GM18907 (cell line): ENCODE measurements at regions not wholly inside any gene's neighbourhood (a gene's known extent, or its start where the extent isn't known, plus 50 kb on each side); places are given as distances from the start of the nearest gene placed in this dataset.

Source experiments
- ATAC-seq: cut with Tn5 transposase; IDR thresholded peaks from one replicate; pipeline ENCODE4 v1.9.1; 2021; ENCODE audit warnings: mild to moderate bottlenecking, moderate library complexity; ENCODE audit not compliant: unreplicated experiment

DNA sequence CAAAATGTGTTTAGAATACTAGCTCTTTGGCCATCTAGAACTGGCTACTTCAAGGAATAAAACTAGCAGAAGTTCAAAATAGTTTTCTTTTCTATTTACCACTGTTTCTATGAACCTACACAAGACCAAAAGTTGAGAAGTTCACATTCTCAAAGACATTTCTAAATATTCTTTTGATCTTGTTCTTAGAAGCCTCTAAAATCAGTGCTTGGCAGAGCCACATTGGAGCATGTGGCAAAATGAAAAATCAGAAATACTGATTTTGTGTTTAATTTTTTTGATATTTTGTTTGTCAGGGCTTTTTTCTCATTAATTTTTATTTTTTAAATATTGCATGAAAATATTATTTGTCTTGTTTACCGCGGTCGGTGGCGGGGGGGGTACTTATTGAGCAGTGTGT is 853.8 kb upstream of the INTU start:
- ATAC-seq = no peak

DNA sequence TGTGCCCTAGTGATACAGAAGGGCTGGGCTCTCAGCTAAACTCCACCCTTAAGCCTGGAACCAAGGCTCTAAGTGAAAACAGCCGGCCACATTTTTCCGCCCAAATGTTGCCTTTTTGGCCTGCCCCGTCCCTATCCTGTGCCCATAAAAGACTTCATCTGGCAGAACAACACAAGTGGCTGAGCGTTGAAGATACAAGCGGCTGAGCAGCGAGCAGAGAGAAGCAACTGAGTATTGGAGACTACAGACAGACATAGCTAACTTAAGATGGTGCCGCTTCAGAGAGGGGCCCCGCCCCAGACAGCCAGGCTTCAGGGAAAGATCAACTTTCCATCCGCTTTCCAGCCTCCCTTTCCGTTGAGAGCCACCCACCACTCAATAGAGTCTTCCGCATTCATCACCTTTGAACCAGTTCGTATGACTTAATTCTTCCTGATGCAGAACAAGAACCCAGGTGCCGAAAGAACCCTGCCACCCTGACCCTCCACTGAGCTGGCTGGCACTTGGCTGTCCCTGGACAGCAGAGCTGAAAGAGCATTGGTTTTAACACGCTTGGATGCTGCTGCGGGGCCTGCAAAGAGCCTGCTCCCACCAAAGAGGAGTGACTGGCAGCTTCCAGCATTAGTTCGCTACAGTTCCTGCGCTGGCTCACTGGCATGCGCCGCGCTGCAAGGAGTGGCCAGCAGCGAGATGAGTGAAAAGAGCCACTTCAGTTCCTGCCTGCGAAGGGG is 853.2 kb upstream of the INTU start:
- ATAC-seq = no peak

DNA sequence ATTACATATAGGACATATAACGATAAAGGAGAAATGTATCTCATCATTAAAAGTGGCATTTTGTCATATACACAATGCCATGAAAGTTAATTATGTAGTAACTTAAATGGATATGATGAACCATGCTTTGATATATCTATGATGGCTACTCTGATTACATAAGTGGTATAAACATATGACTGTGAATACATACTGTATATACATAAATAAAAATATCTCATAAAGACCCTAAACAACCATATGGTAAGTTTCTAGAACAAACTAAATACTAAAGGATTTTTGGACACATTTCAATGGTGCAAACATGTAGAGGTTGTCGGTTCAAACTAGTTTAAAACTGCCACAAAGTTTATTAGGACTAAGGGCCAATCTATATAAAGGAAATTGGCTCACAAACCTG is 849.6 kb upstream of the INTU start:
- no peak for ATAC-seq

DNA sequence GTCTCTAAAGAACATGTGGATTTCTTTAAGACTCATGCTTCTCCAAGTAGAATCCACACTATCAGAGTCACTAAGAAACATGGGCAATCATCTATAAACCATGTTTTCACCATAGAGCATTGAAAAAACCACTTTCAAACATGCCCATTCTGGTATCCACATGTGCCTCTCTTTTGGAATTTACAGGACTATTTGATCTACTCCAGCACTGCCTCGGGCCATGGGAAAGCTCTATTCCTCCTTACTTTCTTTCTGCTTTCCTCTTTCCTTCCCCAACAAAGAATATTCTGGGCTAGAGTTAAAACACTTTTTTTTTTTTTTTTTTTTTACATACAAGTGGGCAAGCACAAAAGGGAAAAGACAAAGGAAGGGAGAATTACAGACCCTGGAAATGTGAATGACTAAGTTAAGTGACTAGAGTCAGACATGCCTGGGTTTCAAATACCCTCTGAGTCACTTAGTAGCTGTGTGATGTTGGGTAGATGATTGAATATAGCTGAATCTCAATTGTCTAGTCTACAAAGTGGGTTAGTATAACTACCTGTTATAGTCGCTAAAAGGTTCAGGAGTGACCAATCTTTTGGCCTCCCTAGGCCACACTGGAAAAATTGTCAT is 847.7 kb upstream of the INTU start:
- ATAC-seq = no peak

DNA sequence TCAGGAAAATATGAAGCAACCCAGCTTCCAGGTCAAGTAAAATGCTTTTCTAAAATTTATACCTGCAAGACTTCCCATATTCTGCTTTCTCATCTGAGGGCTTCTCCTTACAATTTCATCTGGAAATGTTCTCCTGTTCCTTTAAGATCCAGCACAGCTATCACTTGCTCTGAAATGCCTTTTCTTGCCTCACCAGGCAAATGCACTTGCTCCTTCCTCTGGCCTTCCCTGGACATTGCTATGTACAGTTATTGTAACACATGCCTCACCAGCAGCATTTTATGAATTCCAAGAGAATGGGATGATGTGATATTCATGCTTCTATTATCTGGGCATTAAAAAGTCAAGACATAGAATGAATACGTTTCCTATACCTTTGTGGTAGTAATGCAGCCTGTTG is 842.1 kb upstream of the INTU start:
- no peak for ATAC-seq

DNA sequence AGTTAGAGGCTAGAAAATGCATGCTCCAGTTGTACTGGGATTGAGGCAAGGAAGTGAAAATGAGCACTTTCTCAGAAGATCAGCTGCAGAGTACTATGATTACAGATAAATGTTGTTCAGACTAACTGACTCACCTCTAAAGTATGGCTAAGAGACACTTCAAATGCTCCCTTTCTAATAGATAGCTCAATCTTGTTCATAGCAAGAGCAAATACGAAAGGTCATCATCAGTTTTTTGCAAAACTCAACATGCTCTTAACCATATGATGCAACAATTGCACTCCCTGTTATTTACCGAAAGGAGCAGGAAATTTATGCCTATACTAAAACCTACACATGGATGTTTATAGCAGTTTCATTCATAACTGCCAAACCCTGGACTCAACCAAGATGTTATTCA is 838.4 kb upstream of the INTU start:
- ATAC-seq = no peak

DNA sequence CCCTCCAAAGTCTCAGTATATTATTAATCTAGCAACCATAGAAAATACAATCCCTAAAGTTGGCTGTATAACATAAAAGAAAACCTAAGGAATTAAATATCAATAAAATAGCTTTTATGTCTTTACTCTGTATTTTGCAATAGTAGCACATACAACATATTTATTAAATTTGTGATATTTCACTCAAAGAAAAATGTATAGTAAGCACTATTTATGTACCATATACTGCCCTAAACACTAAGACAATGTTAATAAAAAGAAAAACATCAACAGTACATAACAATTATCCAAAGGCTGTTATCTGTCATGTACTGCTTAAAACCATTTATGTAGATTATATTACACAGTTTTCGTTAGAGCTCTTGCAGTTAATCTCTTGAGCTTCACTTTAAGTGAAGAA is 834.5 kb upstream of the INTU start:
- no peak for ATAC-seq

DNA sequence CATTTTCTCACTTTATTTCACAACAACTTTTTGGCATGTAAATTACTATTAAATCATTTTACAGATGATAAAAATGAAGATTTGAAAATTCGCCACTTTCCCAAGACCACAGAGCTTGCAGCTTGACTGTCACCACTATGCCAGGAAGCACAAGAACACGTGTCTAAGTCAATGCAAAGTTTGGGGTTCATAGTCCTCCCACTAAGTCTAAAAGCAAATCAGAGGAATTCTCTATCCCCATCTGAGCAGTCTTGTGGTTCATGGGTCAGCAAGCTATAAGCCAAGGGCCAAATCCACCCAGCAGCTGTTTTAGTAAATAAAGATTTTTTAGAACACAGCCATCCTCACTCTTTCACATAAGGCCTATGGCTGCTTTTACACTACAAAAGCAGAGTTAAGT is 833.3 kb upstream of the INTU start:
- ATAC-seq = no peak

DNA sequence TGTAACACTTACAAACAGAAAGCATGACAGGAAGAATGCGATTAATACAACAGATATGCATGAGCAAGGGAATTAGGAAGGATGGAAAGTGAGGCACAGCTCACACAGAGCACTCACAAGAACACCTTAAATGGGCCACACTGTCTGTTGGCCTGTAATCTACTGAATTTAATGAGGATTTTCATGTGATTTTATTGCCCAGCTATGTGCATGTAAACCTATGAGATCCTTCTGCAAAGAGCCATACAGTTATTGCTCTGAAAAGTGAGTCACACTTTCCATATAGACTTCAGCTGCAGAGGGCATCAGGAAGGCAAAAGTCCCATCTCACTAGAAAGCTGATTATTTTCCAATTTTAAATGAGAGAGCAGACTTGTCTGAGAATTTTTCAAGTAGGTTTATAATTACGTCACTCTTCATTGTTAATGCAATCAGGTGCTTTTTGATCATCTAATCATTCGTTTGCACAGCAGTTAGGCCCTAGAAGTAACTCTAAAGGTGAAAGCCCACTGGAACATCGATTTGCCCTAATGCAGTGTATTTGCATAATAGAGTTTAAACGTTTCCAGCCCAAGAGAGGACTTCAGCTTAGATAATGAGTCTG is 832.7 kb upstream of the INTU start:
- no peak for ATAC-seq

DNA sequence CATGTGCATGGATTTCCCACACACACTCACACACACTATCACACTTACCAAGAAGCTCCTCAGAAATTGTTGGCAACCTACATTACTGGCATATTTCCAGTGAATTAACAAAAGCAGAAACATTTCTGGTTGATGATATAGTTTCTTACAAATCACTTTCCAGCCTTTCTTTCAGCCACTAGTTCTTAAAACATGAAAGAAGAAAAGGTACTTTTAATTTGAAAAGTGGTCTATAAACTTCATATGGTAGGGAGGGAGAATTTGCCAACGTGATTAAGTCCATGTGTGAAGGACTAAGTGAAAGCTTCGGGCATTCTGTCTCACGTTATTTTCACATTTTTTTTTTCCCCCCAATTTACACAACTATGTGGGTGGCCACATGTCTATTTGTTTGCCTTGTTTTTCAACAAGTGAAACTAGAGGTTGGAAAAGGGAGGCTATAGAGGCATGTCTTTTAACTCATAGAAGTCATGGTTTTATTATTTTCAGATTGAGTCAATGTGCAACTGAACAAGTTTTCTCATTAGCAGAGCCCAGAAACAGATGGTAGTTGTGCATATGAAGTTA is 832.1 kb upstream of the INTU start:
- no peak for ATAC-seq

DNA sequence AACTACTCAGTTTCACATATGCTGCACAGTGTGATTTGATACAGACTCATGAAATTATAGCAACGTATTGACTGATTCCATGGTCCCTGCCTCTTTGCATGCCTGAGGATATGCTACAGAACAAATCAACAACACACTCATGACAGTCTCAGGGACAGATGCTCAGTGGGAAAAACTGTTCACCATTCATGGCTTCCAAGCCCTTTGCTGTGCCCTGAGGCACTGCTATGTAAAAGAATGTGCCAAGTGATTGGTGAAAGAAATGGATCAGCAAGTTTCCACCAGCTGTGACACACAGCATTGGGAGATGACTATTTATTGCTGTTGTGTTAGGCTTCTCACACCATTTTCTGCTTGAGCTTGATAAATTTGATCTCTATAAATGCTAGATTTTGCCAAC is 825.6 kb upstream of the INTU start:
- ATAC-seq = no peak

DNA sequence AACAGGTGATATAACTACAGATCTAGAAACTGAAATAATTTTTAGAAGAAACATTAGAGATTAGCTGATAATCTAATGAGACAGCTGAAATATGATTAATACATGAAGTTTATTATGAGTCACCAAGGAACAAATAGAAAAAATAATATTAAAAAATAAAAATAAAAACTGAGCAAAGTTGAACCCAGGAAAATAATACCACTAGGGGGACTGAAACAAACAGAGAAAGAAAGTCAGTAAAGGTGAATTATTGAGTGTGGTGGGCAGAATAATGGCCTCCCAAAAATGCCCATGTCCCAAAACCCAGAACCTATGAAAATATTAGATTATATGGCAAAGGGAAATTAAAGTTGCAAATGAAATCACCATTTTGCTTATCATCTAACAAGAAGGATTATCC is 820.7 kb upstream of the INTU start:
- ATAC-seq = no peak

DNA sequence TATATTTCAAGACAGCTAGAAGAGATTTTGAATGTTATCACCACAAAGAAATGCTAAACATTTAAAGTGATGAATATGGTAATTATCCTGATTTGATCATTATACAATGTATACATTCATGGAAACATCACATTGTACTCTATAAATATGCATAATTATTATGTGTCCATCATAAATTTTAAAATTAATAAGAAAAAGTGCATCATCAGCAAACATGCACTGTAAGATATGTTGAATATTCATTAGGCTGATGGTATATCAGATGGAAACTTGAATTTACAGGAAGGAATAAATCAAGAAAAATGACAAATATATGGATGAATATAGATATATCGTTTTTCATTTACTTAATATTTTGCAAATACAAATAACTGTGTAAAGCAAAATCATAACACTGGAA is 812.1 kb upstream of the INTU start:
- ATAC-seq = no peak

DNA sequence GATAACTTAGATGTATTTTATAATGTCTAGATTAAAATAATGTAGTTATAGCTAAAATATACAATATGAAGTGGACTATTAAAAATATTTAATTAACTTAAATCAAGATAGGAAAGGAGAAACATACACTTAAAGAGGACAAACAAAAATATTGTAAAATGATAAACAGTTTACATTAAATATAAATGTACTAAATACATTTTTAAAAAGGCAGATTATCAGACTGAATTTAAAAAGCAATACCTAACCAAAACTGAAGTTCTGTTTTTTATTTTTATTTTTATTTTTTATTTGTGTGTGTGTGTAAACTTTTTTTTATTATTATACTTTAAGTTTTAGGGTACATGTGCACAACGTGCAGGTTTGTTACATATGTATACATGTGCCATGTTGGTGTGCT is 811.6 kb upstream of the INTU start:
- no peak for ATAC-seq

DNA sequence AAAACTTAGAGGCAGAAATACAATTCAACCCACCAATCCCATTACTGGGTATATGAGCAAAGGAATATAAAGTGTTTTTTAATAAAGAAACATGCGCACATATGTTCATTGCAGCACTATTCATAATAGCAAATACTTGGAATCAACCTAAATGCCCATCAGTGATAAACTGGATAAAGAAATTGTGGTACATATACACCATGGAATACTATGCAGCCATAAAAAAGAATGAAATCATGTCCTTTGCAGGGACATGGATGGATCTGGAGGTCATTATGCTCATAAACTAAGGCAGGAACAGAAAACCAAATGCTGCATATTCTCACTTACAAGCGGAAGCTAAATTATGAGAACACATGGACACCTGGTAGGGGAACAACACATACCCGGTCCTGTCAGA is 807.7 kb upstream of the INTU start:
- ATAC-seq = no peak

DNA sequence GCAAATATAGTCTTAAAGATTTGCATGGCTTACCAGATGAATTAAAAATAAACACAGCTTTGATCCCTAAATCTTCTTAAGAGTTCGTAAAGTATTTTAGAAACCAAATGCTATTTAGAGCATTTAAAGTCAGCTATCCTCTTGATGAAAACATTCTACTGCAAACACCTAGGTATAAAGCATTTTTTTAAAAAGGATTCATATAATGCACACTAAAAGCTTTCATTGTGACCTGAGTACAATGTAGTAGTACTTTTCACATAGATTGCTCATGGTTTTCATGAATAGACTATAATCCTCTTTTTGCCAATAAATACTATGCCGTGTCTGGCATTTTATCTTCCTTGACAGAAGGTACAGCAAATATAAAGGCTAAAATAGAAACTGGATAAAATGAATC is 805.1 kb upstream of the INTU start:
- ATAC-seq = no peak

DNA sequence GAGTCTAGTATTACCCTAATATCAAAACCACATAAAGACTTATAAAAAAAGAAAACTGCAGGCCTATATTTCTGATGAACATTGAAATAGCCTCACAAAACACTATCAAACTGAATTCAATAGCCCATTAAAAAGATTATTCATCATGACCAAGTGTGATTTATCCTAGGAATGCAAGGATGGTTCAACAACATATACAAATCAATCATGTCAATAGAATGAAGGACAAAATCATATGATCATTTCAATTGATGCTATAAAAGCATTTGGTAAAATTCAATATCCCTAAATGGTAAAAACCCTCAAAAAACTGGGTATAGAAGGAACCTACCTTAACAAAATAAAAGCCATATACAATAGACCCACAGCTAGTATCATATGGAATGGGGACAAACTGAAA is 797.9 kb upstream of the INTU start:
- ATAC-seq = no peak

DNA sequence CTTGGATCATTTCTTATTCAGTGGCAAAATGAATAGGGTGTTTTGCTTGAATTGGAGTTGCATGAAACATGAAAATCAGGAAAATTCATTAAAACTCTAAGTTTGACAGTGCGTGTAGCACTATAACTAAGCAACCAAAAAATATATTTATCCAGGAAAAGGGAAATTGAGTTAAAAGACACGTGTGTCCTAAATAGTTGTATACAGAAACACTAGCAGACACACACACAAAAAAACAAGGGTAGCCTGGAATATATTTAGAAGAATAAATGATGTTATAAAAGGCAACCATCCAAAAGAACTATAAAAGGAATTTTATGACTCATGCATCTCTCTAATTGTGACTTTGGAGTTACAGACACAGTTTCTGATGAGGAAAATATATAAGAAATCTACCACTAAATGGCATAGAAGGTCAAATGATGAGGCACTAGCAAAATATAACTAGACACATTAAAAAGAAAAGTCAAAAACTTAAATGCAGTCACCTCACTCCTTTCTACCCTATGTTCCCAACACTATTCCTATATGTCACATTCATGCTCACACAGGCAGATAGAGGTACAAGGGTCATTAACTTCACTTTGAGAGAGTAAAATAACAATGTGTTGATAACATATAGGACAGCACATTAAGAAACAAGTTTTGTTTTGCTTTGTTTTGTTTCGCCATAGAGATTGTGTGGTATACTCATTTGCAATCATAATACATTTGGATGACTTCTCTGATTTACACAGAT is 793.6 kb upstream of the INTU start:
- ATAC-seq = no peak

DNA sequence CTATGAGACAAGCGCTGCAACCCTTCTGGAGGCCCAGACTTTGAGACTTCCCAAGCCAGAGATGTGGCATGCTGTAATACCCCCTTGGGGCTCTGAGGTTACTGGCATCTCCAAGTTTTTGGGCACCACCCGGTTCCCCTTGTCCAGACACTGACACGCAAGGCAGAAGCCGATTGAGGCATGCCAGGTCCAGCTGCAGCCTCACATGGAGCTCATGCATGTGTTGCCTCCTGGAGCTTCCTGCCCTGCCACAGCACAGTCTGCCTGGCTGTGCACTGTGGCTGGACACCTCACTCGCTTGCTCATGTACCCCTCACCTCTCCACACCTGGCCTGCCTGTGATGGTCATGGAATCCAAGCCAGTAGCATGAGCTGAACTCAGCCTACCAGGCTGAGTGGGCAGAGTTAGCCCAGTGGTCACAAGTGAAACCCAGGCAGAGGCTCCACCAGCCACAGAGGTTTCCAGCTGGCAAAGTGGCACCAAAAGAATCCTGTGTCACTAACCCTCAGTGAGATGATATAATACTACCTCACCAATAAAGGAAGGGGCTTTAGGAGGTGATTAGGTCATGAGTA is 789.2 kb upstream of the INTU start:
- no peak for ATAC-seq

DNA sequence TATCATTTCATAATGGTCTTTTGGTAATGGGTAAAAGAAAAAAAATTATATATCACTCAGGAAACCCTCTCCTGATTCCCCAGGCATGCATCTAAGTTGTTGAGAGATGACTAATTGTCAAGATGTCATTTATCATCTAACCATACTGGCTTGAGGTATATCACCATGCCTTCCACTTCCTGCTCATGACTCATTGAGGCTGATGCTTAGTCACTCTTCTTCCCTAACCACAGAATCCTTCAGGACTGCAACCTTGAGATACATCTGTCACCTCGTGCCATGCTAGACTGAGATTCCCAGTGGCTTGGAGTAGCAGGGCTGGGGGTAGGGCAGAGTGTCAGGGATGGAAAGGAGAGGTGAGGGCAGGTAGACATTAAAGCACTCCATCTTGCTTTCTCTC is 782.5 kb upstream of the INTU start:
- peak; percentile 70 for ATAC-seq

DNA sequence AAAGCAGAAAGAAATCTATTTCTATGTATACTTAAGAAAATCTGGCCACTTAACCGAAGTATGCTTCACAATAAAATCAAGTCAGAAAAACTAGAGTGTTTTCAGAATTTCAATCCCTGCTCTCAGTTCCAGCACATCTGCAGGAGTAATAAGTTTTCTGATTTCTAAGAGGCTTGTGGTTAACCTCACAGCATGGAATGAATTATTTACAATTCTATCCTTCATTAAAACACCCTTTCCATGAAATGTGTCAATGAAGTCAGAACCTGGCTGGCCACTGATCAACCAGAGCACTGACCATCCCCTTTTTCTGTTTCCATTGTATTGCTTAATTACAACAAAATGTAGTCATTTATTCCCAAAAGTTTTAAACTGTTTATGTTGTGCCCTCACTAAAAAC is 781.4 kb upstream of the INTU start:
- no peak for ATAC-seq
